SKM-1 treated with dmso at 0.1 percent for 144 hours (cell line): ENCODE measurements at regions not wholly inside any gene's neighbourhood (a gene's known extent, or its start where the extent isn't known, plus 50 kb on each side); places are given as distances from the start of the nearest gene placed in this dataset.

Source experiments
- DNase-seq: peaks from one replicate; lab custom pipeline; 2025; ENCODE audit not compliant: unreplicated experiment; lab: John Stamatoyannopoulos, UW

DNA sequence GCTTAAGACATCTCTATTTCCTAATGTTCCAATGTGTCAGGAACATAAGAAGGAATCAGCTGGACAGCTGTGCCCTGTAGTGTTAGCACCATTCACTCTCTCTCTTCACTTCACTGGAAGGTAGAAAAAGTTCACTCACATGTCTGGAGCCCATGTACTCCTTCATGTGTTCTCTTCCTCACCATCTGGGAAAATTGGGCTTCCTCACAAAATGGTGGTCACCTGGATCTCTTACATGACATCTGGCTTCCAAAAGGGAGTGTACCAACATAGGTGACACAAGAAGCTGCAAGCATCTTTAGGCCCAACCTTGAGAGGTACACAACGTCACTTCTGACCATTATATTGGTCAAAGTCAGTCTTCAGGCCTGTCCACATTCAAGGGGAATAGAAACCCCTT is 882.6 kb downstream of the LTN1 start:
- no peak for DNase-seq

DNA sequence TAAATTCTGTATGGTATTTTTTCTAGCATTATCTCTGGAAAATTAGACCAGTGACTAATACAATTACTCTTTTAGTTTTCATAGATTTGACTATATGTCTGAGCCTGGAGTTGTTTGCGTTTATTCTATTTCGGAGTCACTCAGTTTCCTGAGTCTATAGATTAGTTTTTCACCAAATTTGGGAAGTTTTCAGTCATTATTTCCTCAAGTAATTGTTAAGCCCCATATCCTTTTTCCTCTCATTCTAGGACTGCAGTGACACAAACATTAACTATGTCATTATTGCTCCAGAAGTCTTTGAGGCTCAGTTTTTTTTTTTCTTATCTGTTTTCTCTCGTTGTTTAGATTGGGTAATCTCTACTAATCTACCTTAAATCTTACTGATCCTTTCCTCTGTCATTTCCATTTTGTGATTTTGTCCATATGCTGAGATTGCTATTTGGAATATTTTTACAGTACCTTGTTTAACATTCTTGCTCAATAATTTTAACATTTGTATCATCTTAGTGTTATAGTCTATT is 886.2 kb downstream of the LTN1 start:
- DNase-seq, result no peak

DNA sequence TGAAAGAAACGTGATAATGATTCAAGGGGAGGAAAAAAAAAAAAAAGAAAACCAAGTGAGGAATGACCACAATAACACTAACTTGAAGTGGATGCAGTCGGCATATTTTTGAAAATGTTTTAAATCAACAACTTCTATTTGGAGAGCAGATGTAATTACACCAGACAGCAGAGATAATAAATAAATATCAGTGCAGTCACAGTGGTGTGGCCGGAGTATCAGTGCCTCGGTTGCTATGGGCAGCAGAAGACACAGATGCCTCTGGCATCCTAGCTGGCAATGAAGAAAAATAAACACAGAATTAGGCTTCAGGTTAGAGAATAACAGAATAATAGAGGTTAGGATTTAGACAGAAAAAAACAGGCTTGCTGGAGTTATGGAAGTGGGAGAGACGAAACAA is 888.3 kb downstream of the LTN1 start:
- DNase-seq, result no peak

DNA sequence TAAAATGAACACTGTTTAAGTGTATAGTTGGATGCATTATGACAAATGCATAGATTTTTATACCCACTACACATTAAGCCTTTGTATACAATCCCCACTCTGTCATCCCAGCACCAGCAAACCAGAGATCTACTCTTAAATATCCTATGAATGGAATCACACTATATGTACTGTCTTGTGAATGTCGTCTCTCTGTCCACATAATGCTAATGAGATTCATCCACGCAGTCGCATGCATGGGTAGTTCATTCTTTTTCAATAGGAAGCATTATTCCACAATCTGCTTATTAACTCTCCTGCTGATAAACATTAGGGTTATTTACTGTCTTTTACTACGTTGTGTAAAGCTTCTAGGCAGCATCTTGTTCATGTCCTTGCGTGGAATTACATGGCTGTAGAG is 892.3 kb downstream of the LTN1 start:
- no peak for DNase-seq

DNA sequence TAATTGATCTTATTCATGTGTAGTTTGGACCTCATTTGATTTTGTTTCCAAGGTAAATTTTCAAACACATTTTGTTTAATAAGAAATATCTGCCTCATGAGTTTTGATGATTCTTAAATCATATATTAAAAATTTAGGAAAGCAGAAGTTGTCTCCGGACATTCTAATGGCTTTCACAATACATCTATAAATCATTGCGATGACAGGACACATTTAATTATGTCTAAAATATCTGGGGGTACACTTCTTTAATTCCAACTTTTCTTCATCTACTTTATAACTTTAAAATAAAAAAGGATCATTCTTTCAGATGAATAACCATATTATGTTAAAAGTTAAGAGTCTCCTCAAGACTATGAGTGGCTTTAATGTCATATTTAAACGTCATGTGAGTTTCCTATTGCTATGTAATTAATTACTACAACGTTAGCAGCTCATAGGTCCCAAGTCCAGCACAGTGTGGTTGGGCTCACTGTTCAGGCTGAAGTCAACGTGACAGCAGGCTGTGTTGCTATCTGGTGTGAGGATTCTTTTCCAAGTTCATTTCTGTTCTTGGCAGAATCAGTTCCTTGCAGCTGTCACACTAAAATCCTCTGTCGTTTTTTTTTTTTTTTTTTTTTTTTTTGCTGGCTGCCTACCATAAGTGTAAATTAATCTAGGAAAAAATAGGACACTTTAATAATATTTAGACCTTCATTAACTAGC is 893.5 kb downstream of the LTN1 start:
- no peak for DNase-seq

GRCh38 chr21:28091466-28091865 is 901.2 kb downstream of the LTN1 start:
- no peak for DNase-seq

DNA sequence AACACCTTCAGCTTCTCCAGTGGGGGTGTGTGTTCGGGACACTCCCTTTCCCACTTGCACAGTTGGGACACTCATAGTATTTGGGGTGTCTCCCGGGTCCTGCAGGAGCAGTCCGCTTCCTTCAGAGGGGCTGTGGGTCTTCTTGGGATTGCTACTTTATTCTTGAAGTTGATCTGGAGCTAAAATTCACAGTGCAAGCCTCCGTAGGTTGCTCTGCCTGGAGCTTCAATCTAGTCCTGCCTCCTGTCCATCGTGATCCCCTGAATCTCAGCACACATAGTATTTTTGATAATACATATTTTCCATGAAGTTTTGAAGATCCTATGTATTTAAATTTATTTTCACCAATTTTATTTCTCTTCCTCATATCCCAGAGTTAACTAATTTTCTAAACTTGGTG is 902.1 kb downstream of the LTN1 start:
- no peak for DNase-seq

DNA sequence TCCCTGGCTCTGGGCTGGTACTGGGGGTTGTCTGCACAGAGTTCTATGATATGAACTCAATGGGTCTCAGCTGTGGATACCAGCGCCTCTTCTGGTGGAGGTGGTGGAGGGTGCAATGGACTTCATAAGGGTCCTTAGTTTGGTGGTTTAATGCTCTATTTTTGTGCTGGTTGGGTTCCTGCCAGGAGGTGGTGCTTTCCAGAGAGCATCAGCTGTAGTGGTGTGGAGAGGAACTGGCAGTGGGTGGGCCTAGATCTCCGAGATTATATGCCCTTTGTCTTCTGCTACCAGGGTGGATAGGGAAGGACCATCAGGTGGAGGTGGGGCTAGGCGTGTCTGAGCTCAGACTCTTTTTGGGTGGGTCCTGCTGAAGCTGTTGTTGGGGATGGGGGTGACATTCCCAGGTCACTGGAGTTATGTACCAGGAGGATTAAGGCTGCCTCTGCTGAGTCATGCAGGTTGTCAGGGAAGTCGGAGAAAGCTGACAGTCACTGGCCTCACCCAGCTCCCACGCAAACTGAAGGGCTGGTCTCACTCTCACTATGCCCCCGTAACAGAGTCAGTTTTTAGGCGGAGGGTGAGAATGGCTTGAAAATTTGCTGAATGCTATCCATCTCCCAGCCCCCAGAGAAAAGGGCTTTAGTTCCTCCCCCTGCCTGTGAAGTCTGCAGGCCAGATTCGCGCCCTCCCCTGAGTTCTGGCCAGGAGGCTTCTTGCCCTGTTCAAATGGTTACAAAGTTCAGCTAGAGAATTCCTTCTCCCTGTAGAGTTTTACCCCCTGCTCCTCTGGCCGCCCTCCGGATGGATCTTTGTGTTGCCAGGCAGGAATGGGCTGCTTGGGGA is 902.9 kb downstream of the LTN1 start:
- no peak for DNase-seq

DNA sequence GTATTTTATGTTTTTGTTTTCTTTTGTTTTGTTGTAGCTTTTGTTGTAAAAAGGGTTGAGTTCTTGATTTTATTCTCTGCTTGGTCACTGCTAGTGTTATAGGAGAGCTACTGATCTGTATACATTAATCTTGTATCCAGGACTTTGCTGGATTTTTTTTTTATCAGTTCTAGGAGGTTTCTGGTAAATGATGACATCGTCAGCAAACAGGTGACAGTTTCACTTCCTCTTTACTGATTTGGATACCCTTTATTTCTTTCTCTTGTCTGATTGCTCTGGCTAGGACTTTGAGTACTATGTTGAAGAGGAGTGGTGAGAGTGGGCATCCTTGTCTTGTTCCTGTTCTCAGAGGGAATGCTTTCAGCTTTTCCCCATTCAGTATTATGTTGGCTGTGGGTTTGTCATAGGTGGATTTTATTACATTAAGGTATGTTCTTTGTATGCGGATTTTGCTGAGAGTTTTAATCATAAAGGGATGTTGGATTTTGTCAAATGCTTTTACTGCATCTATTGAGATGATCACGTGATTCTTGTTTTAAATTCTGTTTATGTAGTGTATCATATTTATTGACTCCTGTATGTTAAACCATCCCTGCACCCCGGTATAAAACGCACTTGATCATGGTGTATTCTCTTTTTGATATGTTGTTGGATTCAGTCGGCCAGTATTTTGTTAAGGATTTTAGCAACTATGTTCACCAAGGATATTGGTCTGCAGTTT is 905.7 kb downstream of the LTN1 start:
- DNase-seq, result no peak

- no peak for DNase-seq
These were observed 907.7 kb downstream of the LTN1 start for GRCh38 chr21:28084951-28085350.

DNA sequence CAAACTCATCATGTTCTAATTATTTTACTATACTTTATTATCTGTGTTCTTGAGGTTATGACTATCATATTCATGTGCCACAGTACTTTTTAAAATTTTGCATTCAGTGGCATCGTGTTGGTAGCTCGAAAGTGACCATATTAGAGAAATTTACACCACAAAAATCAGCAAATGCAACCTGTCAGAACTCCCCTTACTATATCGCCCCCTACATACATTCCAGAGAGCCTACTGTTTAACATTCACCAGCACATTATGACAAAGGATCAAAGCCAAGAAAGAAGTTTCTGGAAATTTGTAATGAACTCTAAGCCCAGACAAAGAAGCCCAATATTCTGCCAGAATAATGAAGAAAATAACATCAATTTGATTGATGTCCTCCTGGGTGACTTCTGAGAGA is 909.3 kb downstream of the LTN1 start:
- DNase-seq, result no peak

DNA sequence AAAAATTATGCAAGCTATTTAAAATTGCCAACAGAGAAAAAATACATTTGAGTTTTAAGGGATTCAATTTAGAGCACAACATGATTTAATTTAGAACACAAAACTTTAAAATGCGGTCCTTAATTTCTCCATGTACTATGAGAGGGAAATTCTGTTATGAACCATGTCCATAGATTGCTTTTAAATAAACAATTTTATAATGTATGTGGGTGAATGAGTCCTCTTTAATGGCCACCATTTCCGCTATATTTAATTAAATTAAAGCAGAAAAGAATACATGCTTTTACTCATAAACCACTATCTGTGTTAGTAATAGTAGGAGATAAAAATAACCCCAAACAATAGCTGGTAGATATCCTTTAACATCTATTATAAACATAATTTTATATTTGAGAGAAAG is 914.6 kb downstream of the LTN1 start:
- no peak for DNase-seq

GRCh38 chr21:28074676-28075075 is 918.0 kb downstream of the LTN1 start:
- no peak for DNase-seq

DNA sequence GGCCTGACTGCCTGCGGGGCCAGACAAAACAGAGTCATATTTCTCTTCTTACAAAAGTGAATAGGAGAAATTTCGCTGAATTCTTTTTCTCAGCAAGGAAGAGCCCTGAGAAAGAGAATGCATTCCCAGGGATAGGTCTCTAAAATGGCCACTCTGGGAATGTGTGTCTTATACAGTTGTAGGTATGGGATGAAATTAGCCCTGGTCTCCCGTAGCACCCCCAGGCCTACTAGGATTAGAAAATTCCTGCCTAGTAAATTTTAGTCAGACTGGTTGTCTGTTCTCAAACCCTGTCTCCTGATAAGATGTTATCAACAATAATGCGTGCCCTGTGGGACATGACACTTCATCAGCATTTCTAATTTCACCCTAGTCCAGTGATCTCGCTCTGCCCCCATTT is 920.1 kb downstream of the LTN1 start:
- DNase-seq, result no peak

DNA sequence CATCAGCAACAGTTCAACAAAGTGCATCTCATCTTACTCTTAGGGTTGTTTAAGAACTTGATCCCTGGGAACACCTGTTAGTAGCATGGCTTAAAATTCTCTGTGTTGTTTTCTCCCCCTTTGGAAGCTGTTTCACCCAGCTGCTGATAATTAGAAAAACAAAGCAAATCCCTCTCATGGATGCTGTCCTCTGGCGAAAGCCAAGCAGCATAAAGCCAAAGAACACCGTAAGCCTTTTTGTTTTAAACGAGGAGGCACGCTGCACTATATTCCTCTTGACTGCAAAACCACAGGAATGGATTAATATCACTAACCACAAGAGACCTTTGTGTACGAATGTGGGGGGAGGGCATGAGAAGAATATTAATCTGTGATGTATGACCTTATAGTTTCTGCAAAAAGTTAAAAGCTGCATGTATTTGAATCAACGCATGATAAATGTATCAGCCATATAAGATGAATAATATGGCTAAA is 923.2 kb downstream of the LTN1 start:
- no peak for DNase-seq

- DNase-seq, result no peak
These were observed 924.0 kb downstream of the LTN1 start for GRCh38 chr21:28068455-28069358.

DNA sequence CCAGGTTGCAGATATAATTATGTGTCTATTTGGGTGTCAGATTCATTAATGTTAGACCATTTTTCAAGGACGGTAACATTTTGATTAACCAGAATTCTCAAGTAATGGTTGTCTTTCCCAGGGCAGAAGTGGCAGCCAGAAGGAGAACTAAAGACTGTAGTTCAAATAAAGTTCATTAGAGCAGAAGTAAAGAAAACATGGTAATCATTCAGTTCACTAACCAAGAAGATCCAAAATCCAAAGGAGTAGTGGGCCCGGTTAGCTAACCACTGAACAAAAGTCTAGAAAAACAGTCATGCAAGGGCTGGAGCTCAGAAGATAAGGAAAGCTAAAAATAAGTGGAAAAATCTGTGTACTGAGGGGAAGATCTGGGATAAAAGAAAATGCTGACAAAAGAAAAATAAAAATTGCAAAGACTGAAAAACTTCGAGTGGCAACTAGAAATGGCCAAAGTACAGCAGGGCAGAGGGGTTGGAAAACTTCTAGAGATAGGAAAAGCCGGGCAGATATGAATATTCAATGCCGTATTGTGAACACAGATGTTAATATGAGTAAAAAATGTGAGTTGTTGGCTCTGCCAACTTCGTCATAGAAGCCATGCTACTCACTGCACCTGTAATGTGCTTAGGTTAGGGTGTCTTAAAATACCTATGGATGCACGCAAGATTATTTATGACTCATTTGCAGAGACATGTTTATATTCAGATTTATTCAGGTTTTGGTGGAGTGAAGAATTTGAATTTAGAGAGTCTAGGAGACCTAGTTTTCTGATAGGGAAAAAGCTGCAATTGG is 925.9 kb downstream of the LTN1 start:
- DNase-seq, result no peak

- no peak for DNase-seq
These were observed 926.6 kb downstream of the LTN1 start for GRCh38 chr21:28066076-28066475.

GRCh38 chr21:28063241-28064216 is 929.1 kb downstream of the LTN1 start:
- DNase-seq, result no peak
